ENCODE measurements at regions not wholly inside any gene's neighbourhood (a gene's known extent, or its start where the extent isn't known, plus 50 kb on each side); places are given as distances from the start of the nearest gene placed in this dataset.
"Not testable (repeated sequence)": the region's sequence is repeated elsewhere in the genome, so short reads cannot be mapped to it uniquely, and the experiment has no call there.

- DNase-seq: no peak
Observed at GRCh38 chr17:33950061-33950460, 305.0 kb upstream of the CCL2 start.

GRCh38 chr17:33952425-33952824 lies 302.7 kb upstream of the CCL2 start:
- no peak for DNase-seq

- DNase-seq: no peak
Observed at GRCh38 chr17:33954597-33954996, 300.5 kb upstream of the CCL2 start.

- no peak for DNase-seq
Observed at GRCh38 chr17:33955461-33955860, 299.6 kb upstream of the CCL2 start.

- not testable (repeated sequence) for DNase-seq
Observed at GRCh38 chr17:33959098-33959497, 296.0 kb upstream of the CCL2 start.

GRCh38 chr17:33962857-33963655 lies 292.0 kb upstream of the CCL2 start:
- peak in 1 of 5 donors; percentile 8 for DNase-seq

- peak in 1 of 5 donors; percentile 80 for DNase-seq
Observed at GRCh38 chr17:33964344-33964979, 290.6 kb upstream of the CCL2 start.

- no peak for DNase-seq
Observed at GRCh38 chr17:33966410-33967059, 288.6 kb upstream of the CCL2 start.

GRCh38 chr17:33967608-33968349 lies 287.3 kb upstream of the CCL2 start:
- peak in 1 of 5 donors; percentile 75 for DNase-seq

GRCh38 chr17:33968350-33969044 lies 286.6 kb upstream of the CCL2 start:
- peak in 1 of 5 donors; percentile 88 for DNase-seq

- no peak for DNase-seq
Observed at GRCh38 chr17:33970279-33970678, 284.8 kb upstream of the CCL2 start.

GRCh38 chr17:33972763-33973162 lies 282.3 kb upstream of the CCL2 start:
- DNase-seq: no peak

GRCh38 chr17:33973491-33973890 lies 281.6 kb upstream of the CCL2 start:
- no peak for DNase-seq

- DNase-seq: no peak
Observed at GRCh38 chr17:33974276-33974675, 280.8 kb upstream of the CCL2 start.

GRCh38 chr17:33976831-33977230 lies 278.3 kb upstream of the CCL2 start:
- no peak for DNase-seq

GRCh38 chr17:33977729-33978514 lies 277.2 kb upstream of the CCL2 start:
- no peak for DNase-seq

GRCh38 chr17:33978889-33979288 lies 276.2 kb upstream of the CCL2 start:
- no peak for DNase-seq

- peak in 1 of 5 donors; percentile 10 for DNase-seq
Observed at GRCh38 chr17:33980193-33980592, 274.9 kb upstream of the CCL2 start.

GRCh38 chr17:33981711-33982601 lies 273.1 kb upstream of the CCL2 start:
- DNase-seq: no peak

- DNase-seq: no peak
Observed at GRCh38 chr17:33982909-33983308, 272.2 kb upstream of the CCL2 start.
